ENCODE measurements at regions not wholly inside any gene's neighbourhood (a gene's known extent, or its start where the extent isn't known, plus 50 kb on each side); places are given as distances from the start of the nearest gene placed in this dataset.

DNA sequence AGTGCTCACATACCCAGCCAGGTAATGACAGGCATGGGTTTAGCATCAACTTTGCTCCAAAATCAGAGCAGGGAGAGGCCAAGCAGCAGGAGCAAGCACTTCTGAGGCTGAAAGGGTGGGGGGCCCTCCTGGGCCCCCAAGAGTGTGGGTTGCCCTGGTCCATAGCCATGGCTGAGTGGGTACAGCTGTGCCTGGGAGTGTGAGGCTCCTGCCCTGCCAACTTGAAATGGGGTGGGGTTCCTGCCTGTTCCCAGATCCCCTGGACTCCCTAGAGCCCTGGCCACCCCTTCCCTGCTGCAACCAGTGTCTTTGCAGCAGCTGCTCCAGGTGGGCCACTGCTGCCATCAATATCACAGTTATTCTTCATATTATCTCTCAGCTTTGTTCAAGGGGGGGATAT lies 1224.2 kb upstream of the GJE1 start:
- no peak for DNase-seq (ENCODE audit: low read depth in 2 of 2)

DNA sequence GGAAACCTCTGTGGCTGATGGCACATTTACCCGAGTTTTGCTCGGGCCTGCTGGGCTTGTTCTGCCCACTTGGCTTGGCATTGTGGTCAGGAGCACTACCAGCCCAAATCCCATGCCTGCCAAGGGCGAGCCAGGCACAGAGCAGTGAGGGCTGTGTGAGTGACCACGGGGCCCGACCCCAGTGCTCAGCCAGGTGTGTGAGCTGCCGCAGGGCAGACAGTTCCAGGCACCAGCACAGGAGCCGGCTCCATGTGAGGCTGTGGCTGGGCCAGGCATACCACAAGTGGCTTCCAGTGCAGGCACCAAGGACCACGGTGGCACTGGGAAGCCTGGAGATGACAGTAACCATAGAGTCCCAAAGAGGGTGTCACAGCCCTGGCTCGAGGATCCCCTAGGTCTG lies 1225.5 kb upstream of the GJE1 start:
- DNase-seq (ENCODE audit: low read depth in 2 of 2), result no peak

DNA sequence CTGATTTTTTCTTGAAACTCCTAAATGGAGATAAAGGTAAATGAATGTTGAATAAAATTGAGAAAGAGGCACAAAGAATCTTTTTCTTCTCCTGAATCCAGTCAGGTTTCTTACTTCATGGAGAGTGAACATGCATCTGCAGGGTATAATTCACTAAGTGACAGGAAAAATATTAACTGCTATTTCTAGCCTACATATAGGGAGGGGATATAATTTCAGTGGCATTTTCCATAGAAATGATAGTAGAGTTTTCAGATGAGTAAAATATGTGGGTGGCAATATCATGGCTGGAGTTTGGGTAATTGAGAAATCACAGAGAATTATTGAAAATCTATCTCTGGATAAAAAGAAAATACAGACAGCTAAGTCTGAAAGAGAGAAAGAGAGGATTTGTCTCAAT lies 1227.0 kb upstream of the GJE1 start:
- DNase-seq (ENCODE audit: low read depth in 2 of 2), result no peak

- no peak for DNase-seq (ENCODE audit: low read depth in 2 of 2)
These were observed 1227.7 kb upstream of the GJE1 start for GRCh38 chr6:140905050-140905449.

DNA sequence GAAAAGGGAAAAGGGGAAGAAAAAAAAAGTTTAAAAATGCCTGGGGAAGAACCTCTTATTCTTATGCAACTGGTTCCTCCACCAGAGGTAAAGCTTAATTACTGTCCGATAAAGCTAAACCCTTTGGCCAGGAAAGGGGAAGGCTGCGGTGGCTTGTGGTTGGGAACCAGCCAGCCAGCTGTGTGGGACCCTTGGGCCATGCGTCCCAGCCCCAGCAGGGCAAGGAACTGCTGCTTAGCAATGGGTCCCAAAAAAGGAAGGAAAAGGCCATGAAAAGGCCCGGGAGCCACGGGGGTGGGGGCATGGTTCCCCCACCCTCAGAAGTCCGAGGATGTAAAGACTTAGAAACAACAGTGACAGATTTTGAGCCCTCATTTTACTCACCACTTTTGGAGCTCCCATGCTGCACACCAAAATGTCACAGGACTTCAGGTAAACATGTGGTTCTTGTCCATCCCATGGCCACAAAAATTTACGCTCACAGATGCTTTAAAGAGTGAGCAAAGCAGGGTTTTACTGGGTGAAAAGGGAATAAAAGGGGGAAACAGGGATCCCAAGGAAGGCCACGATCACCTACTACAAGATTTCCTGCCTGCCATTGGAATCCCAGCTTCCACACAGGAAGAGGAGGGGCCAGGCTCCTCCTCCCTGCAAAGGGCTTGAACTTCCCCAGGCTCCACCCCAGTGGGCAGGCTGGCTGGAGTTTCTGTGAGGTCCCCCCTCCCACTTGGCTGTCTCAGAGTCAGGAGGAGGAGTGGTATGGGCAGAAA lies 1234.7 kb upstream of the GJE1 start:
- DNase-seq (ENCODE audit: low read depth in 2 of 2), result no peak

- DNase-seq (ENCODE audit: low read depth in 2 of 2), result no peak
These were observed 1235.4 kb upstream of the GJE1 start for GRCh38 chr6:140897349-140897748.

DNA sequence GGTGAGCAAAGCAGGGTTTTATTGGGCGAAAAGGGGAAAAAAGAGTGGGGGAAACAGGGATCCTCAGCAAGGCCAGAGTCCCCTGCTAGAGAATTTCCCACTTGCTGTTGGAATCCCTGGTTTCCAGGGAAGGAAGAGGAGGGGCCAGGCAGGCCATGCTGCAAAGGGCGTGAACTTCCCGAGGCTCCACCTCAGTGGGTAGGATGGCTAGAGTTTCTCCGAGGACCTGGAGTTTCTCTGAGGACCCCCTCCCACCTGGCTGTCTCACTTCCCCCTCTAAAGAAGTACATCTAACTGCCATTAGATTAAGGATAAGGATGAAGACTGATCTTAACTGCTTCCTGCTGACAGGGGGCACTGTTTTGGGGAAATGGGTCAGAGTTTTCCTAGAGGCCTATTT lies 1239.3 kb upstream of the GJE1 start:
- DNase-seq (ENCODE audit: low read depth in 2 of 2), result no peak

- DNase-seq (ENCODE audit: low read depth in 2 of 2), result no peak
These were observed 1252.8 kb upstream of the GJE1 start for GRCh38 chr6:140879946-140880345.

GRCh38 chr6:140874066-140874465 lies 1258.7 kb upstream of the GJE1 start:
- no peak for DNase-seq (ENCODE audit: low read depth in 2 of 2)

- no peak for DNase-seq (ENCODE audit: low read depth in 2 of 2)
These were observed 1259.8 kb upstream of the GJE1 start for GRCh38 chr6:140872885-140873284.

GRCh38 chr6:140871911-140872310 lies 1260.8 kb upstream of the GJE1 start:
- DNase-seq (ENCODE audit: low read depth in 2 of 2), result no peak

DNA sequence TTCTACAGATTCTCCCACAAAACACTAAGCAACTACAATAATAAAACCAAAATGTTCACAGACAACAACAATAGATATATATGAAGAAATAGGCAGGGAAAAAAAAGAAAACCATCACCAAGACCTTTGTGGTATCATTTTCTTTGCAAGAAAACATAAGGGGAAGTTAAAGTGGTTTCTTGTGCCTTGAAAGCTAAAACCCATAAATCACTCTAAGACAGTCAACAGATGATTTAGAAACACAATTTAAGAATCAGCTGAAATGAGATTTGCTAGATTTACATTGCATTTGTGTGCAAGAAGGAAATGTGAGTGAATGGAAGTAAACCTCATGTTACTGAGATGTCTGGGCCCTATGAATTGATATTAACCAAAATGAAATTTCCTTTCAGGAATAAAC lies 1265.4 kb upstream of the GJE1 start:
- DNase-seq (ENCODE audit: low read depth in 2 of 2), result no peak

DNA sequence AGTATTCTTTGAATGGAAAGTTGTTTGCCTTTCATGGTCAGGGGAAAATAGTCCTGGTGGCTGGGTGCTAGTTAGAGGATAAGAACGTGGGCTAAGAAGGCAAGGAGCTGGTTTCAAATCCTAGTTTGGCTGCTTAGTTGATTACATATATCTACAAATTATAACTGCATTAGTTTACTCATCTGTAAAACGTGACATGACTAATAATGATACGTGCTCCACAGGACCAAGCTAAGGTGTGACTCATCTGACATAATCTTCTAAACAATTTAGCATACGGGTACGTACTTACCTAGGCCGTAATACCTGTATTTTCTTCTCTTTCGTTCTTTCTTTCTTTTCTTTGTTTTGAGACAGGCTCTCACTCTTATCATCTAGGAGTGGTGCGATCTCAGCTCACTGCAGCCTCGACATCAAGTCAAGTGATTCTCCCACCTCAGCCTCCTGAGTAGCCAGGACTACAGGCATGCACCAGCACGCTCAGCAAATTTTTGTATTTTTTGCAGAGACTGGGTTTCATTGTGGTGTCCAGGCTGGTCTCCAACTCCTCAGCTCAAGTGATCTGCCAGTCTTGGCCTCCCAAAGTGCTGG lies 1274.2 kb upstream of the GJE1 start:
- no peak for DNase-seq (ENCODE audit: low read depth in 2 of 2)

GRCh38 chr6:140857739-140858380 lies 1274.9 kb upstream of the GJE1 start:
- DNase-seq (ENCODE audit: low read depth in 2 of 2), result no peak

DNA sequence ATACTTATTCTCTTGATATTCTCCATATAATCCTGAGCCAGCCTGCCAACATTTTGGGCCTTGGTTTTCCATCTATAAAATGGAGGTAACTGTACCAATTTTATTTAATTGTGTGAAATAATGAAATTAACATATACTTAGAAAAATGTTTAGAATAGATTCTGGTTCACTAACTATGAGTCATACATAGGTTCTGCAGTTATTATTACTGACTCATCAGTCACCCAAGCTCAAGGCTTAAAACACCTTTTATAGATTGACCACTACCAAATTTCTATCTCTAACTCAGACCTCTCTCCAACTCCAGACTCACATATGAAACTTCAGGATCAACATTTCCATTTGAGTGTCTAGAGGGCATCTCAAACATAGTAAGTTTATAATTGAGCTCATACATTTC lies 1277.2 kb upstream of the GJE1 start:
- no peak for DNase-seq (ENCODE audit: low read depth in 2 of 2)

GRCh38 chr6:140854318-140854717 lies 1278.4 kb upstream of the GJE1 start:
- no peak for DNase-seq (ENCODE audit: low read depth in 2 of 2)

DNA sequence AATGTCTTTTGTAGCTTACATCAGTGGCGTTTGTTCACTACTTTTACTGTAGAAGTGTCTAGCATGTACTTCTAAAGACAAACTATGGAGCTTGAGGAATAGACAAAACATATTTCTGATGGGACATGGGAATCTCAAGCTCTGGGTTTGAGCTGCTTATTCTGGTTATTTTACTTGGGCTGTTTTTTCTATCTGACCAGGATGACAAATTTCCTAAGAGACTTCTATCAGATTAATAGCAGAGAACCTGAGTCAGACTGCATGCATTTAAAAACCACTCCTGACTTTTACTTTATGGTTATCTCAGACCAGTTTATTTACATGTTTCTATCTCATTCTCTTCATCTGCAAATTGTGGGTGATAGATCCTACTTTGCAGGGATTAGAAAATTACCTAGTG lies 1282.3 kb upstream of the GJE1 start:
- no peak for DNase-seq (ENCODE audit: low read depth in 2 of 2)

GRCh38 chr6:140849456-140849855 lies 1283.3 kb upstream of the GJE1 start:
- no peak for DNase-seq (ENCODE audit: low read depth in 2 of 2)

GRCh38 chr6:140847262-140847645 lies 1285.5 kb upstream of the GJE1 start:
- DNase-seq (ENCODE audit: low read depth in 2 of 2), result no peak

GRCh38 chr6:140846503-140847261 lies 1286.0 kb upstream of the GJE1 start:
- no peak for DNase-seq (ENCODE audit: low read depth in 2 of 2)

- no peak for DNase-seq (ENCODE audit: low read depth in 2 of 2)
These were observed 1287.0 kb upstream of the GJE1 start for GRCh38 chr6:140845701-140846100.

DNA sequence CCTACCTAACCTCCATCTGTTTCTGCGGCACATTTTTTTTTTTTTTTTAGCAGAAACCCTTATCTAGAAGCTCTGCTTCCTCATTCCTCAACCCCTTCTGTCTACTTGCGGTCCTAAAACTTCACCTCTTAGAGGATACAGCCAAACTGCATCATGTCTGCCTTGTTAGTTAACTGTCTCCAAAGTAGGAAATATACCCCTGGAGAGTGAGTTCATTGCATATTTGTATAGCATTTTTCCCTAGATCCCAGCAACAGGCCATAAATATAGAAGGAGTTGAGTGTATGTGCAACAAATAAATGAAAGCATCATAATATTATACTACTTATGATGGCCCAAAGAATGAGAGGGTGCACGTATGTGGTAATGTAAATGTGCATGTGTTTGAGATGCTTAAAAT lies 1288.6 kb upstream of the GJE1 start:
- DNase-seq (ENCODE audit: low read depth in 2 of 2), result no peak

DNA sequence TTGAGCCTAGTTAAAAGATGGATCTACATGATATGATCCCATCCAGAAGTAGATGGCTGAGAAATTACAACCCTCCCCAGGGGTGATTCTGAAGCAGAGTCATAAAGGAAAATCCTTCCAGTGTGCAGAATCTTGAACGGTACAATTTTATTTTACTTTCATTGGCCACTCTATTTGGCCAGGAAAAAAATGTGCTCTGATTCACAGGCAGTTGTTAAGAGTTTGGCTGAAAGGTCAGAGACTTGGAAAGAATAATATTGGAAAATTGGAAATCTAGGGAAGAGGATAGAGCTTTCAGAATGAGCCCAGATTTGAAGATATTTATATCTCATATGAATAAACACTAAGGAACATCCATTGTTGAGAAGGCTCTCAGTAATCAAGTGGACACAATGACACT lies 1299.3 kb upstream of the GJE1 start:
- no peak for DNase-seq (ENCODE audit: low read depth in 2 of 2)
